SK-N-SH (cell line): ENCODE measurements at regions not wholly inside any gene's neighbourhood (a gene's known extent, or its start where the extent isn't known, plus 50 kb on each side); places are given as distances from the start of the nearest gene placed in this dataset.

Experiments used
- CHD2 ChIP-seq: fragments of 150-350 bp; IDR thresholded peaks from 2 replicates; pipeline ENCODE4 v1.6.1; 2018; ENCODE audit warnings: low read length; ENCODE audit not compliant: partially characterized antibody
- EP300 ChIP-seq, 2 experiments: IDR thresholded peaks; 2 replicates each; pipeline versions ENCODE4 v1.4.0 to v1.6.1; 2012; ENCODE audit warnings: borderline replicate concordance in 1 of 2, low read depth in 1 of 2, low read length in 1 of 2
- NFIC ChIP-seq: IDR thresholded peaks from 2 replicates; pipeline ENCODE4 v1.4.0; 2012; ENCODE audit warnings: borderline replicate concordance
- RFX5 ChIP-seq: IDR thresholded peaks from 2 replicates; pipeline ENCODE4 v1.6.1; 2012; ENCODE audit warnings: mild to moderate bottlenecking, improper control_type of control experiment, low read length
- TAF1 ChIP-seq: IDR thresholded peaks from 2 replicates; pipeline ENCODE4 v1.6.1; 2012; ENCODE audit warnings: low read depth, mild to moderate bottlenecking, low read length, moderate library complexity, borderline replicate concordance
- TF ChIP-seq, protein P1 (sequence below): fragments of 200-600 bp; sonication (generic); IDR thresholded peaks from 2 replicates; pipeline ENCODE4 v1.6.1; 2017; ENCODE audit warnings: antibody characterized with exemption, mild to moderate bottlenecking, moderate library complexity

DNA sequence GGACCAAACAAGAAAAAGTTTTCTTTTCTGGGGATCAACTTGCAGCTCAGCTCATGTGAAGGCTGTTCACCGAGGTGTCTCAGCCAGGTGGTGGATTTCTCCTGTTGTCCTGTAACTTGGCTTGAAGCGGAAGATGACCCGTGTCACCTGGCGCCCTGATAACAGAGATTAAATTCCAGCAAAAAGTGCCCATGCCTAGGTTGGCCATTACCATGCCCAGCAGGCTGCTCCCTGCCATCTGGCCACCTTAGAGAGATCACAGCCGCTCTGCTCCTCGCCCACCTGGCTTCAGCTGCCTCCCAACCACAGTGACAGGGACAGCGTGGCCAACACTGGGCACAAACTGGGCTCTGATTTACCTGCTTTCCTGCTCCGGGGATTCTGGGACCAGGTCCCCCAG lies 149.5 kb downstream of the ZBTB18 start:
- TF ChIP-seq EP300 (IDR thresholded peaks at IDR 0.05; ENCODE audit: borderline replicate concordance in 1 of 2, low read depth in 1 of 2, low read length in 1 of 2), result no peak
- TF ChIP-seq RFX5, result no peak
- TF ChIP-seq, protein P1, sequence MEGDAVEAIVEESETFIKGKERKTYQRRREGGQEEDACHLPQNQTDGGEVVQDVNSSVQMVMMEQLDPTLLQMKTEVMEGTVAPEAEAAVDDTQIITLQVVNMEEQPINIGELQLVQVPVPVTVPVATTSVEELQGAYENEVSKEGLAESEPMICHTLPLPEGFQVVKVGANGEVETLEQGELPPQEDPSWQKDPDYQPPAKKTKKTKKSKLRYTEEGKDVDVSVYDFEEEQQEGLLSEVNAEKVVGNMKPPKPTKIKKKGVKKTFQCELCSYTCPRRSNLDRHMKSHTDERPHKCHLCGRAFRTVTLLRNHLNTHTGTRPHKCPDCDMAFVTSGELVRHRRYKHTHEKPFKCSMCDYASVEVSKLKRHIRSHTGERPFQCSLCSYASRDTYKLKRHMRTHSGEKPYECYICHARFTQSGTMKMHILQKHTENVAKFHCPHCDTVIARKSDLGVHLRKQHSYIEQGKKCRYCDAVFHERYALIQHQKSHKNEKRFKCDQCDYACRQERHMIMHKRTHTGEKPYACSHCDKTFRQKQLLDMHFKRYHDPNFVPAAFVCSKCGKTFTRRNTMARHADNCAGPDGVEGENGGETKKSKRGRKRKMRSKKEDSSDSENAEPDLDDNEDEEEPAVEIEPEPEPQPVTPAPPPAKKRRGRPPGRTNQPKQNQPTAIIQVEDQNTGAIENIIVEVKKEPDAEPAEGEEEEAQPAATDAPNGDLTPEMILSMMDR, result no peak
- TF ChIP-seq NFIC, result no peak
- no peak for TF ChIP-seq TAF1
- no peak for TF ChIP-seq CHD2
